Activated CD4-positive, alpha-beta T cell treated with anti-CD3 and anti-CD28 coated beads, Interleukin-2, amount 10 ng/mL, durations not matched to agents 24 days and 14 days (primary cell): ENCODE measurements at regions not wholly inside any gene's neighbourhood (a gene's known extent, or its start where the extent isn't known, plus 50 kb on each side); places are given as distances from the start of the nearest gene placed in this dataset.

ENCODE experiments used
- DNase-seq: peaks from one replicate; pipeline ENCODE4 v3.0.0; 2022
- H3K27ac Mint-ChIP-seq: one replicate; pipeline ENCODE4 v1.8.0; 2022; ENCODE audit warnings: mild to moderate bottlenecking, mixed read lengths
- H3K27me3 Mint-ChIP-seq: one replicate; pipeline ENCODE4 v1.8.0; 2022; ENCODE audit warnings: mixed read lengths
- H3K36me3 Mint-ChIP-seq: one replicate; pipeline ENCODE4 v1.8.0; 2022; ENCODE audit warnings: low read depth, mild to moderate bottlenecking, mixed read lengths
- H3K4me1 Mint-ChIP-seq: one replicate; pipeline ENCODE4 v1.8.0; 2021; ENCODE audit warnings: mixed read lengths
- H3K4me3 Mint-ChIP-seq: one replicate; pipeline ENCODE4 v1.8.0; 2022; ENCODE audit warnings: mild to moderate bottlenecking, moderate library complexity, mixed read lengths
- H3K9me3 Mint-ChIP-seq: one replicate; pipeline ENCODE4 v1.8.0; 2021; ENCODE audit warnings: mixed read lengths
- intact Hi-C: fragments of 100-400 bp; cut with micrococcal nuclease; formaldehyde crosslinking; loops from one replicate; pipeline ENCODE4 v1.15.1; 2023

- Mint-ChIP-seq H3K36me3 (peaks cover 1% of the 10 kb centered on the region), H3K4me3 (no peak overlapping the region), H3K4me1 (peaks cover 14% of the 10 kb centered on the region), H3K9me3 (peaks cover 17% of the 10 kb centered on the region), H3K27ac (no peak overlapping the region), H3K27me3 (peaks cover 2% of the 10 kb centered on the region)
- no peak for DNase-seq
- intact Hi-C loops = no loop called here
Observed at GRCh38 chr19:31223740-31224534, 125.3 kb downstream of the TSHZ3 start.

DNA sequence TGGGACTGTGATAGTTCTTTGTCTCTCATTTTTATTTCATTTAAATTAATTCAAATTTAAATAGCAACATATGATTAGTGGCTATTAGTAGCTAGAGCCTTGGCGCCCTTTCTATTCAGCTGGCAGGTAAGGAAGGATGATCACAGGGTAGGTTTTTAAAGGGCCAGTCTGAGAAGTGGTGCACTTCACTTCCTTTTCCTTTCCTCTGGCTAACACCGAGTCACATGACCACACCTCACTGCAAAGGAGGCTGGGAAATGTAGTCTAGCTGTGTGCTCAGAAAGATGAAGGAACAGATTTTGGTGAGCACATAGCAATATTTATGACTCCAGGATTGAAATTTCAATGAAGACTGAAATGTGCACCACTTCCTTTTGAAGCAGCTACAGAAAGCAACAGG lies 128.7 kb downstream of the TSHZ3 start:
- peak; percentile 82 for DNase-seq
- Mint-ChIP-seq H3K4me3 (no peak overlapping the region), H3K36me3 (peaks cover 1% of the 10 kb centered on the region), H3K27me3 (no peaks in the 10 kb centered on the region), H3K9me3 (peaks cover 10% of the 10 kb centered on the region), H3K4me1 (peaks cover 12% of the 10 kb centered on the region), H3K27ac (no peak overlapping the region)
- intact Hi-C loops = no loop called here

GRCh38 chr19:31214997-31215396 lies 134.2 kb downstream of the TSHZ3 start:
- intact Hi-C loops = loop anchor here (1.0 kb wide), 2 partner anchors 97 to 135 kb away; no protein-coding TSS in a partner anchor
- H3K27me3 Mint-ChIP-seq = peaks cover 2% of the 10 kb centered on the region
- peaks cover 7% of the 10 kb centered on the region for H3K36me3 Mint-ChIP-seq
- H3K27ac Mint-ChIP-seq = peak overlapping the region; percentile 97
- peaks cover 15% of the 10 kb centered on the region for H3K9me3 Mint-ChIP-seq
- peak overlapping the region; percentile 6 for H3K4me3 Mint-ChIP-seq
- peak; percentile 29 for DNase-seq
- peaks cover 25% of the 10 kb centered on the region for H3K4me1 Mint-ChIP-seq

GRCh38 chr19:31214086-31214485 lies 135.2 kb downstream of the TSHZ3 start:
- DNase-seq = peak; percentile 97
- Mint-ChIP-seq H3K36me3 (peaks cover 7% of the 10 kb centered on the region), H3K9me3 (peaks cover 24% of the 10 kb centered on the region), H3K27me3 (peaks cover 2% of the 10 kb centered on the region), H3K27ac (peak overlapping the region; percentile 97), H3K4me3 (peak overlapping the region; percentile 82), H3K4me1 (peaks cover 27% of the 10 kb centered on the region)
- intact Hi-C loops = loop anchor here (1.0 kb wide), 2 partner anchors 98 to 136 kb away; no protein-coding TSS in a partner anchor

DNA sequence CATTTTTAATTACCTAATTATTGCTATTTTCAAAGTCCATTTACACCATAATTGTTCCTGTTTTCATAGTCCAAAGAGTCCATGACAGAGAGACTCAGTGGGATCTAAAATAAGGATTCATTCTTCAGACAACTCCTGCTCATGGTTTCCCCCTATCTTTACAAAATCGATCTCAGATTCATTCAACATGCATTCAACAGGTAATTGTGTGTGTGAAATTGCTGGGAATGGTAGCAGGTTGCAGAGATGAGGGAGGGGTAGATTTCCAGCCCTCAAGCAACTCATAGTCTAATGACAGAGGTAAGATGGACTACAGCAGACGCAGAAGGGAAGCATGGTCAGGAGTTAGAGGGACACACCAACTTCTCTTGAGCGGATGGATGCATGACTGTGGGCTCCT lies 138.1 kb downstream of the TSHZ3 start:
- intact Hi-C loops = no loop called here
- H3K27ac Mint-ChIP-seq = peak overlapping the region; percentile 26
- peaks cover 34% of the 10 kb centered on the region for H3K9me3 Mint-ChIP-seq
- peaks cover 27% of the 10 kb centered on the region for H3K4me1 Mint-ChIP-seq
- no peak for DNase-seq
- H3K36me3 Mint-ChIP-seq = peaks cover 7% of the 10 kb centered on the region
- no peak overlapping the region for H3K4me3 Mint-ChIP-seq
- peaks cover 3% of the 10 kb centered on the region for H3K27me3 Mint-ChIP-seq

GRCh38 chr19:31205887-31206518 lies 143.2 kb downstream of the TSHZ3 start:
- DNase-seq = no peak
- Mint-ChIP-seq H3K36me3 (no peaks in the 10 kb centered on the region), H3K4me1 (peaks cover 6% of the 10 kb centered on the region), H3K4me3 (no peak overlapping the region), H3K27me3 (peaks cover 33% of the 10 kb centered on the region), H3K9me3 (peaks cover 25% of the 10 kb centered on the region), H3K27ac (no peak overlapping the region)
- intact Hi-C loops = no loop called here

DNA sequence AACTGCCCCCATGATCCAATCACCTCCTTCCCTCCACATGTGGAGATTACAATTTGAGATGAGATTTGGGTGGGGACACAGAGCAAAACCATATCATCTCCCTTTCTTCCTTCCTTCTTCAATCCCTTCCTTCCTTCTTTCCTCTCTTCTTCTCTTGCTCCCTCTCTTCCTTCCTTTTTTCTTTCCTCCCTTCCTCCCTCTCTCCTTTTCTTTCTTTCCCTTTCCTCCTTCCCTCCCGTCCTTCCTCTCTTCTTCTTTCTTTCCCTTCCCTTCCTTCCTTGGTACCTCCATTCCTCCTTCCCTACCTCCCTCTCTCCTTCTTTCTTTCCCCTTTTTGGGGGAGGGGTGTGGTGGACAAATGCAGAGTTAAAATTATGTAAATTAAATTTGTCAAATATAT lies 145.1 kb downstream of the TSHZ3 start:
- Mint-ChIP-seq H3K4me3 (no peak overlapping the region), H3K27me3 (peaks cover 47% of the 10 kb centered on the region), H3K27ac (no peak overlapping the region), H3K36me3 (no peaks in the 10 kb centered on the region), H3K4me1 (no peaks in the 10 kb centered on the region), H3K9me3 (peaks cover 16% of the 10 kb centered on the region)
- no peak for DNase-seq
- intact Hi-C loops = no loop called here

- Mint-ChIP-seq H3K27me3 (peaks cover 13% of the 10 kb centered on the region), H3K9me3 (peaks cover 5% of the 10 kb centered on the region), H3K27ac (no peak overlapping the region), H3K4me3 (no peak overlapping the region), H3K4me1 (no peaks in the 10 kb centered on the region), H3K36me3 (no peaks in the 10 kb centered on the region)
- peak; percentile 34 for DNase-seq
- intact Hi-C loops = no loop called here
Observed at GRCh38 chr19:31185261-31185660, 164.0 kb downstream of the TSHZ3 start.

DNA sequence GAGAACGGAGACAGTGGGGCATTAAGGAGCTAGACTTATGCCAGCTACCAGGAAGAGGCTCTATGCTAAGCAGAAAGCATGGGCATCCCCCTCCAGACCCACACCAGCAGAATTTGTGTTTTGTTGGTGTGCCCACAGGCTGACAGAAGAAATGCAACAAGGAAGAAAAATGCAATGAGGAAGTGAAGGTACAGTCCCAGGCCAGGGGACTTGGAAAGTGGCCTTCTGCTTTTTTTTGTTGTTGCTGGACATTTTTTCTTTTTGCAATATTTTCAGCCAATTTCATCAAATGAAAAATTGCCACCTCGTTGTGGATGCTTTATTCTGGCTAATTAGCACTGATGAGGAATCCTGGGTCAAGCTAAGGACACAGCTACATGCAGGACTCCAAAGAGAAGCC lies 167.7 kb downstream of the TSHZ3 start:
- Mint-ChIP-seq H3K27me3 (peaks cover 5% of the 10 kb centered on the region), H3K9me3 (peaks cover 10% of the 10 kb centered on the region), H3K4me3 (no peak overlapping the region), H3K4me1 (no peaks in the 10 kb centered on the region), H3K27ac (no peak overlapping the region), H3K36me3 (no peaks in the 10 kb centered on the region)
- intact Hi-C loops = no loop called here
- peak; percentile 36 for DNase-seq

GRCh38 chr19:31180907-31181306 lies 168.3 kb downstream of the TSHZ3 start:
- Mint-ChIP-seq H3K9me3 (peaks cover 10% of the 10 kb centered on the region), H3K36me3 (no peaks in the 10 kb centered on the region), H3K27ac (no peak overlapping the region), H3K4me3 (no peak overlapping the region), H3K27me3 (peaks cover 5% of the 10 kb centered on the region), H3K4me1 (no peaks in the 10 kb centered on the region)
- DNase-seq = peak; percentile 19
- intact Hi-C loops = no loop called here

DNA sequence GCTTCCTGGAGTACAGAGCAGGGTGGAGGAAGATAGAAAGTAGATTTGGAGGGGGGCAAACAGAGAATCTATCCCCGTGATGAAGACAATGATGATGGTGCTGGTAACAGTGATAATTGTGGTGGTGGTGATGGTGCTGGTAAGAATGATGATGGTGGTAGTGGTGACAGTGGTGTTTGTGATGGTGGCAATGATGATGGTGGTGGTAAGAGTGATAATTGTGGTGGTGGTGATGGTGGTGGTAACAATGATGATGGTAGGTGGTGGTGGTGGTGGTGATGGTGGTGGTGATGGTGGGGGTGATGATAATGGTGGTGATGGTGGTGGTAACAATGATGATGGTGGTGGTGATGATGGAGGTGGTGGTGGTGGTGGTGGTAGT lies 169.8 kb downstream of the TSHZ3 start:
- intact Hi-C loops = no loop called here
- no peak overlapping the region for H3K4me3 Mint-ChIP-seq
- no peak for DNase-seq

DNA sequence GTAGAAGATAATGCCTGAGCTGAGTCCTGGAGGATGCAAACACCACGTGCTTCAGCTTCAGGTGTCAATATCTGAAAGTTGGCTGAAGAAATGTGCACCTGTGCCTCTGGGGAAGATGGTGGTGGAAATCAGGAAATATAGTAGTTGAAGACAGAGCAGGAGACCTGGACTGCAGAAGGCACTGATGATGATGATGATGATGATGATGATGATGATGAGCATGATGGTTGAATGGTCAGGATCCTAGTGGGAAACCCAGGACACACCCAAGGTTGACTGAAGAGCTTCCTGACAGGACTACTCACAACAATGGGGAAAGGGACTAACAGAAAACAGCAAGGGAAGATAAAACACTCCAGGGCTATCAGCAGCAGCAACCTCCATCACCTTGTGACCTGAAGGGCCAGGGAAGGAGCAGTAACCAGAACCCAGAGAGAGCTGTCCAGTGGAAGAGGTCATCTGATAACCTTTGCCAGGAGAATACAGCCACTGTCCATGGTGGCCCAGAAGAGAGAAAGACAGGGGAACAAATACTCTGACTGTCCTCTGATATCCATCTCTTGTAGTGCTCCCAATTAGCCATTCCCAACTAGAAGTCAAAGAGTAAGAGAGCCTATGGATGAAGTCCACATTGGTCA lies 170.3 kb downstream of the TSHZ3 start:
- no peaks in the 10 kb centered on the region for H3K36me3 Mint-ChIP-seq
- DNase-seq = peak; percentile 15
- H3K27me3 Mint-ChIP-seq = peaks cover 6% of the 10 kb centered on the region
- intact Hi-C loops = no loop called here
- no peak overlapping the region for H3K27ac Mint-ChIP-seq
- H3K9me3 Mint-ChIP-seq = peaks cover 10% of the 10 kb centered on the region
- H3K4me3 Mint-ChIP-seq = no peak overlapping the region
- H3K4me1 Mint-ChIP-seq = no peaks in the 10 kb centered on the region

More for the DNA sequence above, 169.8 kb downstream of the TSHZ3 start:
- Mint-ChIP-seq H3K27ac (no peak overlapping the region), H3K27me3 (peaks cover 6% of the 10 kb centered on the region), H3K36me3 (no peaks in the 10 kb centered on the region), H3K4me1 (no peaks in the 10 kb centered on the region), H3K9me3 (peaks cover 10% of the 10 kb centered on the region)

GRCh38 chr19:31177246-31177645 lies 172.0 kb downstream of the TSHZ3 start:
- H3K27me3 Mint-ChIP-seq = peaks cover 5% of the 10 kb centered on the region
- no peaks in the 10 kb centered on the region for H3K4me1 Mint-ChIP-seq
- intact Hi-C loops = no loop called here
- no peak overlapping the region for H3K27ac Mint-ChIP-seq
- H3K4me3 Mint-ChIP-seq = no peak overlapping the region
- peaks cover 10% of the 10 kb centered on the region for H3K9me3 Mint-ChIP-seq
- DNase-seq = no peak
- no peaks in the 10 kb centered on the region for H3K36me3 Mint-ChIP-seq
